Astrocyte of the cerebellum (primary cell): ENCODE measurements at regions not wholly inside any gene's neighbourhood (a gene's known extent, or its start where the extent isn't known, plus 50 kb on each side); places are given as distances from the start of the nearest gene placed in this dataset.

Experiments
- DNase-seq: peaks from one replicate; pipeline ENCODE4 v3.0.0-alpha.2; 2011; ENCODE audit warnings: low read depth
- H3K4me3 ChIP-seq: 2 replicates; pipeline ENCODE4 v1.5.1; 2011; ENCODE audit warnings: mild to moderate bottlenecking, low read depth, low read length, moderate library complexity
- in situ Hi-C: cut with HindIII; loops from 2 replicates; pipeline ENCODE4 v1.10.0; 2017; ENCODE audit warnings: low sequenced_read_pairs
- TF ChIP-seq, protein P1 (sequence below): IDR thresholded peaks from 2 replicates; pipeline ENCODE4 v1.5.1; 2012; ENCODE audit warnings: low read length, low read depth, moderate library complexity, mild to moderate bottlenecking; ENCODE audit errors: missing control alignments

DNA sequence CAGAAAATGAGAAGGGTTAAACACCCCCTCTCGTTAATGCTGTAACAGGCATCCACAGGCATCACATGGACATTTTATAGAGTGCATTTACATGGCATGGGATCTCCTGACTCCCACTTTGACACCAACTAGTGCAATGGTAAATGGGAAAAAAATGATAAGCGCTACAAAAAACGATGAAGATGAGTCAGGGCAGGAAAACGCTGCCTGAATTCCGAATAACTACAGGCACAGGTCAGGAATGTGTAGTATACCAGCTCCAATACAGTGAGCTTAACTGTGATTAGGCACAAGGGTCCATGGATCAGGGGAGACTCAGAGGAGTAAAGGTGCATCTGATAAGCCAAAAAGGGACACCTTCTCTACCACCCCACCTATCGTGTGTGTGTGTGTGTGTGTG is 223.6 kb downstream of the FOXO1 start:
- in situ Hi-C loops: no loop called here
- H3K4me3 ChIP-seq: no peak overlapping the region
- TF ChIP-seq, protein P1, sequence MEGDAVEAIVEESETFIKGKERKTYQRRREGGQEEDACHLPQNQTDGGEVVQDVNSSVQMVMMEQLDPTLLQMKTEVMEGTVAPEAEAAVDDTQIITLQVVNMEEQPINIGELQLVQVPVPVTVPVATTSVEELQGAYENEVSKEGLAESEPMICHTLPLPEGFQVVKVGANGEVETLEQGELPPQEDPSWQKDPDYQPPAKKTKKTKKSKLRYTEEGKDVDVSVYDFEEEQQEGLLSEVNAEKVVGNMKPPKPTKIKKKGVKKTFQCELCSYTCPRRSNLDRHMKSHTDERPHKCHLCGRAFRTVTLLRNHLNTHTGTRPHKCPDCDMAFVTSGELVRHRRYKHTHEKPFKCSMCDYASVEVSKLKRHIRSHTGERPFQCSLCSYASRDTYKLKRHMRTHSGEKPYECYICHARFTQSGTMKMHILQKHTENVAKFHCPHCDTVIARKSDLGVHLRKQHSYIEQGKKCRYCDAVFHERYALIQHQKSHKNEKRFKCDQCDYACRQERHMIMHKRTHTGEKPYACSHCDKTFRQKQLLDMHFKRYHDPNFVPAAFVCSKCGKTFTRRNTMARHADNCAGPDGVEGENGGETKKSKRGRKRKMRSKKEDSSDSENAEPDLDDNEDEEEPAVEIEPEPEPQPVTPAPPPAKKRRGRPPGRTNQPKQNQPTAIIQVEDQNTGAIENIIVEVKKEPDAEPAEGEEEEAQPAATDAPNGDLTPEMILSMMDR: no peak
- DNase-seq: no peak

DNA sequence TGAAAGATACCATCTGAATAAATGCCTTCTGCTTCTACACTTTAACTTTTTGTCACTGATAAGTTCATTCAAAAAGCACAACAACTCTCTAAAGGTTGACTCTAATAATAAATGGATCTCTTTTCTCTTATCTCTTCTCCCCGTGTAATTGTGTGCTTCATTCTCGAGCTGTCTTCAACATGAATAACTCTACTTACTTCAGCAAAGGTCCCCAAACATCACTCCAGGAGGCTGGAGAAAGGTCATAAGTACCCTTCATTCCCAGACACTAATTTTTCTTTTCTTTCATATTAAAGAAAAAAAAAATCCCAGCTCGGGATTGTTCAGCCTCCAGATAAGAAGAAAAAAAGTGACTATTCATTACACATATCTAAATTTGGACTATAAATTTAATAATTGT is 222.2 kb downstream of the FOXO1 start:
- no peak for DNase-seq
- H3K4me3 ChIP-seq: no peak overlapping the region
- in situ Hi-C loops: no loop called here
- TF ChIP-seq, protein P1: no peak

DNA sequence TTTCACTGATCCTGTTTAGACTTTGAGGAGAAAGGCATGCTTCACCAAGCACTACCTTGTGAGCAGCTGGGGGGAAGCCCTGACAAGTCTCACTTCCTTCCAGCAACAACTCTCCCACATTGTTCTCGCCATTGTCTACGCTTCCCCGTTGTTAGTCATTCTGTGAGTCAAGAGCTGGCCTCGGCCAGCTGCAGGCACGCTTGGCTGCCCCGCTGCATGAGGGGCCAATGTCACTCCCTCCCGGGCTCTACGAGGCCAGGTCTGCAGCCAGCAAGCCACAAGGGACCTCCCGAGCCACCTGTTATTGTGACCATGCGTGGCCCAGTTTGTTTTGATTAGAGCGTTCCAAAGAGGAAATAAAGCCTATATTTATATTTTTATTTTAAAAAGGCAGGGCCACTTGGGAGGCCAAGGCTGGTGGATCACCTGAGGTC is 220.9 kb downstream of the FOXO1 start:
- no peak overlapping the region for H3K4me3 ChIP-seq
- TF ChIP-seq, protein P1: no peak
- in situ Hi-C loops: no loop called here
- DNase-seq: peak; percentile 75

DNA sequence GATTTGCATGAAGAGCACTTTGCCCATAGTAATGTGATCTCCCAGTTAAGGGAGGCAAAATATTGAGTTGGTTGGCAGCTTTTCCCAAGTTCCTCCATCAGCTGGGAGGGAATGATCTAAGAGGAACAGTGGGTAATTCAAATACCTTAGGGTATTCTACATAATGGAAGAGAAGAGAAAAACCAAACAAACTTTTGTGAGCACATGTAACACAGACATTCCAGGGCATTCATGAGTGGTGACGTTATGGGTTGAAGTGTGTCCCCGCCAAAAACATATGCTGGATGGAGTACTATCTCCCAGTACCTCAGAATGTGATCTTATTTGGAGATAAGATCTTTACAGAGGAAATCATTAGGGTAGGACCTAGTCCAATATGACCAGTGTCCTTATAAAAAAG is 220.1 kb downstream of the FOXO1 start:
- no peak overlapping the region for H3K4me3 ChIP-seq
- peak; percentile 39 for DNase-seq
- in situ Hi-C loops: no loop called here
- TF ChIP-seq, protein P1: no peak

DNA sequence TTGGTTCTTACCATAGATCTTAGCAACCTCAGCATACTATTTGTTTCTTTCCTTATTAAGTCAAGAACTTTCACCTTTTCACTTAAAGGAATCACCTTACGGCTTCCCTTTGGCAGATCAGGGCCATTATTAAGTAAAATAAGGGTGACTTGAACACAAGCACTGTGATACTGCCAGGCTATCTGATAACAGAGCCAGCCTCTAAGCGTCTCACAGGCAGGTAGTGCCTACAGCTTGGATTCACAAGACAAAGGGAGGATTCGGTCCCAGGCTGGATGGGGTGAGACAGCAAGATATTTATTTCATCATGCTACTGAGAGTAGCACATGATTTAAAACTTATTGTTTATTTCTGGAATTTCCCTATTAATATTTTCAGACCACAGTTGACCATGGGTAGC is 218.6 kb downstream of the FOXO1 start:
- TF ChIP-seq, protein P1: no peak
- in situ Hi-C loops: no loop called here
- DNase-seq: no peak
- H3K4me3 ChIP-seq: no peak overlapping the region

DNA sequence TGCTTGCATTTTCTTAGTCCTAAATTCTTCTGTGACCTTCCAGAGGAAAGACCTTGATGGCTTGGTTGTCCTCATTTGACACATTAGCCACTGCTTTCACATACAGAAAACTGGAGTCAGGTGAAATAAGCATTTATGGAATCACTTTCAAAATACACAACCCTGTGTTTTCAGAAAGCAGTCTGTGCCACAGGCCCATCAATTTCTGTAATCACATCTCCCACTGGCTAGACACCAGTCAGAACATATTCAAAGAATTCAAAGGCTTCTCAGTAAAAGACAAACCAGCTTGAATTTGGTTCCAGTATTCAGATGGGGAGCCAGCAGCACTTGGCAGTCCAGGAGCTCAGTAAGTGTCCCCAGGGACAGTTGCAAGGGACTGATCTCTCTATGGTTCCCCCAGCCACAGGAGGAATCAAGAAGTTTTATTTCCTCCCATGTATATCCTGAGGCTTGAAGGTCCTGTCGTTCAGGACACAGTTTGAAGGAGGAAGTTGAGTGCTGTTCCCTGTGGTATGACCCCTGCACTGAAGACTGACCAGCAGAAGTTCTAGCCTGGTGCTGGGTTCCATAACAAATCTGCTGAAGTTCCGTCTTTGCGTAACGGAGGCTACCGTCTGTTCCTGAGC is 214.3 kb downstream of the FOXO1 start:
- no peak overlapping the region for H3K4me3 ChIP-seq
- in situ Hi-C loops: no loop called here
- TF ChIP-seq, protein P1: no peak
- DNase-seq: no peak
